ENCODE measurements at regions not wholly inside any gene's neighbourhood (a gene's known extent, or its start where the extent isn't known, plus 50 kb on each side); places are given as distances from the start of the nearest gene placed in this dataset.
A peak's percentile ranks its signal among the peaks of the same experiment; 100 is the strongest.

- TF ChIP-seq RAD21 (IDR thresholded peaks at IDR 0.05; ENCODE audit: low read depth) (peak; percentile 79), EGR1 (IDR thresholded peaks at IDR 0.05) (no peak)
Measured at GRCh38 chr6:128731249-128732165, 151.4 kb upstream of the LAMA2 start.

- TF ChIP-seq CREB1 (IDR thresholded peaks at IDR 0.05; ENCODE audit: low read depth) = no peak
- no peak for TF ChIP-seq MAX (IDR thresholded peaks at IDR 0.05)
- TF ChIP-seq YY1 (IDR thresholded peaks at IDR 0.05; ENCODE audit: low read depth) = no peak
- TF ChIP-seq ZBTB7A (IDR thresholded peaks at IDR 0.05; ENCODE audit: low read depth) = no peak
- no peak for TF ChIP-seq REST (IDR thresholded peaks at IDR 0.05; ENCODE audit: low read depth)
- no peak for TF ChIP-seq TAF1 (IDR thresholded peaks at IDR 0.05; ENCODE audit: low read depth)
- TF ChIP-seq RAD21 (IDR thresholded peaks at IDR 0.05; ENCODE audit: low read depth) = no peak
- TF ChIP-seq CEBPB (IDR thresholded peaks at IDR 0.05) = no peak
Measured at GRCh38 chr6:128727500-128727899, 155.4 kb upstream of the LAMA2 start.

- peak; percentile 46 for TF ChIP-seq RAD21 (IDR thresholded peaks at IDR 0.05; ENCODE audit: low read depth)
- no peak for TF ChIP-seq NFIC (IDR thresholded peaks at IDR 0.05)
Measured at GRCh38 chr6:128725271-128726233, 157.4 kb upstream of the LAMA2 start.

GRCh38 chr6:128724738-128725137 is 158.2 kb upstream of the LAMA2 start:
- TF ChIP-seq REST (IDR thresholded peaks at IDR 0.05; ENCODE audit: low read depth) = no peak
- no peak for TF ChIP-seq TAF1 (IDR thresholded peaks at IDR 0.05; ENCODE audit: low read depth)
- TF ChIP-seq MAX (IDR thresholded peaks at IDR 0.05) = no peak
- no peak for TF ChIP-seq CEBPB (IDR thresholded peaks at IDR 0.05)
- no peak for TF ChIP-seq EGR1 (IDR thresholded peaks at IDR 0.05)
- no peak for TF ChIP-seq TEAD4 (IDR thresholded peaks at IDR 0.05)
- TF ChIP-seq FOXM1 (IDR thresholded peaks at IDR 0.05; ENCODE audit: borderline replicate concordance, low read depth) = no peak
- TF ChIP-seq EP300 (IDR thresholded peaks at IDR 0.05; ENCODE audit: borderline replicate concordance) = no peak
- TF ChIP-seq RAD21 (IDR thresholded peaks at IDR 0.05; ENCODE audit: low read depth) = no peak

GRCh38 chr6:128723667-128724066 is 159.3 kb upstream of the LAMA2 start:
- TF ChIP-seq MAX (IDR thresholded peaks at IDR 0.05) (no peak), RAD21 (IDR thresholded peaks at IDR 0.05; ENCODE audit: low read depth) (no peak), FOXM1 (IDR thresholded peaks at IDR 0.05; ENCODE audit: borderline replicate concordance, low read depth) (no peak), TAF1 (IDR thresholded peaks at IDR 0.05; ENCODE audit: low read depth) (no peak), NFIC (IDR thresholded peaks at IDR 0.05) (no peak), TEAD4 (IDR thresholded peaks at IDR 0.05) (no peak), REST (IDR thresholded peaks at IDR 0.05; ENCODE audit: low read depth) (no peak)

Data from Ishikawa (cell line).